Hepatocyte (in vitro differentiated cells): ENCODE measurements at regions not wholly inside any gene's neighbourhood (a gene's known extent, or its start where the extent isn't known, plus 50 kb on each side); places are given as distances from the start of the nearest gene placed in this dataset.

ENCODE experiments used
- CTCF ChIP-seq: fragments of 200-600 bp; sonication (generic); IDR thresholded peaks from 2 replicates; pipeline ENCODE4 v1.5.1; 2016; ENCODE audit warnings: antibody characterized with exemption, mild to moderate bottlenecking; ENCODE audit not compliant: poor library complexity
- EZH2 ChIP-seq: fragments of 200-600 bp; sonication (generic); IDR thresholded peaks from 2 replicates; pipeline ENCODE4 v1.6.1; 2016; ENCODE audit warnings: antibody characterized with exemption, mild to moderate bottlenecking, borderline replicate concordance
- EZH2phosphoT487 ChIP-seq: fragments of 200-600 bp; sonication (generic); IDR thresholded peaks from one replicate; pipeline ENCODE4 v1.6.1; 2018; ENCODE audit warnings: antibody characterized with exemption, mild to moderate bottlenecking, low read depth, moderate library complexity; ENCODE audit not compliant: unreplicated experiment, severe bottlenecking

DNA sequence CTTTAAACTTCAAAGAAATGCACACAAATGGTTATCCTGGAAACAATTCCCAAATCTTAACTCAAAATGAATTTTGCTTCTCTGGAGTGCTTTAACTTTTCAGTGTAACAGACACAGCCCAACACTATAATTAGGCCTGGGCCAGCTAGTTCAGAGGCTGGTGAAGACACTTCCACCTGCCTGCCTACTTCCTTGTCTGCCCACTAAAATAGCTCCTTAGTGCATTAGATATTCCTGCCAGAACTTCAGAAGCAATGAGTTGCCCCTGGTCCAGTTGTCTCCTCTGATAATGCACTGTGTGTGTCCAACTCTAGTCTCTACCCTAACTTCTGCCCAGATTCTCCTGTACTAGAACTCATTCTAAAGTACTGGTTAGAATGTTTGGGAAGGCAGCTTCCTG lies 150.9 kb upstream of the PRSS58 start:
- TF ChIP-seq CTCF: no peak
- no peak for TF ChIP-seq EZH2phosphoT487
- TF ChIP-seq EZH2: no peak
